NT2/D1 (cell line): ENCODE measurements at regions not wholly inside any gene's neighbourhood (a gene's known extent, or its start where the extent isn't known, plus 50 kb on each side); places are given as distances from the start of the nearest gene placed in this dataset.

Experiments
- SUZ12 ChIP-seq: IDR thresholded peaks from 2 replicates; pipeline ENCODE4 v1.6.1; 2011; ENCODE audit not compliant: insufficient read length, insufficient read depth; ENCODE audit errors: extremely low read depth
- ZNF274 ChIP-seq: IDR thresholded peaks from 2 replicates; pipeline ENCODE4 v1.6.1; 2011; ENCODE audit warnings: mild to moderate bottlenecking, low read depth, low read length

GRCh38 chr10:18860631-18861240 lies 187.9 kb upstream of the MALRD1 start:
- TF ChIP-seq SUZ12 (no peak), ZNF274 (no peak)
